Panc1 (cell line): ENCODE measurements at regions not wholly inside any gene's neighbourhood (a gene's known extent, or its start where the extent isn't known, plus 50 kb on each side); places are given as distances from the start of the nearest gene placed in this dataset.

Experiments used
- ATAC-seq: fragments of 200-7000 bp; cut with Tn5 transposase; 2 replicates; pipeline ENCODE4 v1.9.1; 2020; ENCODE audit warnings: mild to moderate bottlenecking, moderate library complexity
- BruUV-seq: library from RNA; stranded (reverse); fragments of 400-500 nt; replicated peaks from 2 replicates; lab custom pipeline; 2021; lab: Mats Ljungman, UMichigan
- CTCF ChIA-PET: fragments of 300-600 bp; sonication (Branson Sonifier 250); formaldehyde crosslinking; loops from one replicate; lab custom pipeline; 2022; ENCODE audit warnings: antibody characterized with exemption; lab: Charles Lee
- POLR2A ChIA-PET: fragments of 300-600 bp; sonication (Branson Sonifier 250); formaldehyde crosslinking; loops from one replicate; lab custom pipeline; 2022; ENCODE audit warnings: antibody characterized with exemption; lab: Charles Lee
- DNase-seq: peaks from one replicate; pipeline ENCODE4 v3.0.0-alpha.2; 2010; ENCODE audit warnings: low read depth, low spot score
- H3K27ac ChIP-seq: 2 replicates; pipeline ENCODE4 v1.5.1; 2011; ENCODE audit warnings: mild to moderate bottlenecking, low read length, inconsistent platforms
- H3K27me3 ChIP-seq: fragments of 200-500 bp; sonication (Bioruptor generic); 2 replicates; pipeline ENCODE4 v1.6.0; 2014; ENCODE audit warnings: low read length, inconsistent platforms; ENCODE audit not compliant: control insufficient read depth, insufficient read depth
- H3K36me3 ChIP-seq: fragments of 200-500 bp; sonication (Bioruptor generic); 2 replicates; pipeline ENCODE4 v1.5.1; 2014; ENCODE audit warnings: inconsistent platforms, mild to moderate bottlenecking, low read length, moderate library complexity; ENCODE audit not compliant: control insufficient read depth, insufficient read depth
- H3K4me1 ChIP-seq: 2 replicates; pipeline ENCODE4 v1.5.1; 2011; ENCODE audit warnings: inconsistent platforms, mild to moderate bottlenecking, low read length, moderate library complexity; ENCODE audit not compliant: control insufficient read depth, insufficient read depth
- H3K4me3 ChIP-seq, 2 experiments: 2 replicates each; pipeline ENCODE4 v1.5.1; 2011 to 2012; ENCODE audit warnings: low read depth in 2 of 2, low read length in 2 of 2, mild to moderate bottlenecking in 2 of 2, inconsistent platforms in 1 of 2, moderate library complexity in 1 of 2
- H3K9me3 ChIP-seq: fragments of 200-500 bp; sonication (Bioruptor generic); 2 replicates; pipeline ENCODE4 v1.5.1; 2014; ENCODE audit warnings: low read depth, mild to moderate bottlenecking, inconsistent platforms, low read length, moderate library complexity; ENCODE audit not compliant: control insufficient read depth, insufficient read depth
- CTCF ChIP-seq: fragments of 450-650 bp; IDR thresholded peaks from 2 replicates; pipeline ENCODE4 v1.5.1; 2017; ENCODE audit warnings: mild to moderate bottlenecking
- POLR2AphosphoS5 ChIP-seq: IDR thresholded peaks from 2 replicates; pipeline ENCODE4 v1.6.1; 2012; ENCODE audit warnings: mild to moderate bottlenecking, low read depth, low read length, moderate library complexity
- REST ChIP-seq, 2 experiments: IDR thresholded peaks; 2 replicates each; pipeline ENCODE4 v1.6.1; 2011 to 2012; ENCODE audit warnings: low read depth in 2 of 2, control low read depth in 1 of 2, low read length in 1 of 2, mild to moderate bottlenecking in 1 of 2, moderate library complexity in 1 of 2; ENCODE audit not compliant: insufficient read depth in 1 of 2
- SIN3A ChIP-seq: IDR thresholded peaks from 2 replicates; pipeline ENCODE4 v1.6.1; 2012; ENCODE audit warnings: low read depth, mild to moderate bottlenecking, low read length, moderate library complexity, borderline replicate concordance; ENCODE audit not compliant: insufficient read depth
- TCF7L2 ChIP-seq: IDR thresholded peaks from 2 replicates; pipeline ENCODE4 v1.6.1; 2011; ENCODE audit warnings: mild to moderate bottlenecking, low read depth, low read length, inconsistent platforms
- in situ Hi-C: cut with HindIII; loops from 2 replicates; pipeline ENCODE4 v1.10.0; 2016; ENCODE audit warnings: low sequenced_read_pairs, low pct_unique_long_range_greater_than_20kb
- intact Hi-C: fragments of 100-400 bp; cut with micrococcal nuclease; formaldehyde crosslinking; loops from one replicate; pipeline ENCODE4 v1.10.0; 2022; ENCODE audit not compliant: unreplicated experiment

GRCh38 chr3:161576311-161576710 is 79.7 kb downstream of the OTOL1 start:
- no peak for DNase-seq
- Histone ChIP-seq H3K9me3 (no peaks in the 10 kb centered on the region), H3K4me1 (no peaks in the 10 kb centered on the region), H3K27ac (no peak overlapping the region), H3K4me3 (no peak overlapping the region), H3K36me3 (no peaks in the 10 kb centered on the region), H3K27me3 (no peaks in the 10 kb centered on the region)
- intact Hi-C loops (no loop called here), in situ Hi-C loops (no loop called here)
- ATAC-seq = no peak
- CTCF ChIA-PET = no interaction called here
- BruUV-seq = no TSS peak
- no peak for TF ChIP-seq TCF7L2
- TF ChIP-seq POLR2AphosphoS5 = no peak
- TF ChIP-seq REST (IDR thresholded peaks at IDR 0.05; ENCODE audit: insufficient read depth in 1 of 2, low read depth in 2 of 2, low read length in 1 of 2) = no peak
- no peak for TF ChIP-seq CTCF
- no peak for TF ChIP-seq SIN3A
- POLR2A ChIA-PET = no interaction called here

GRCh38 chr3:161576714-161577510 is 80.3 kb downstream of the OTOL1 start:
- no peaks in the 10 kb centered on the region for H3K4me1 ChIP-seq
- intact Hi-C loops (no loop called here), in situ Hi-C loops (no loop called here)
- DNase-seq (no peak), ATAC-seq (no peak)
- ChIA-PET CTCF (no interaction called here), POLR2A (interaction anchor here (0.6 kb wide), 1 partner anchor 170 kb away, joined by 5 read pairs; no protein-coding TSS in a partner anchor)
- no peak overlapping the region for H3K4me3 ChIP-seq
- no peaks in the 10 kb centered on the region for H3K27me3 ChIP-seq
- no peak for TF ChIP-seq SIN3A
- TF ChIP-seq TCF7L2 = no peak
- no peak for TF ChIP-seq REST (IDR thresholded peaks at IDR 0.05; ENCODE audit: insufficient read depth in 1 of 2, low read depth in 2 of 2, low read length in 1 of 2)
- TF ChIP-seq CTCF = no peak
- TF ChIP-seq POLR2AphosphoS5 = no peak
- BruUV-seq = no TSS peak
- H3K36me3 ChIP-seq = no peaks in the 10 kb centered on the region
- no peak overlapping the region for H3K27ac ChIP-seq
- H3K9me3 ChIP-seq = no peaks in the 10 kb centered on the region
